Activated T-cell treated with anti-CD3 and anti-CD28 coated beads, Interleukin-2, amount 50 U/mL, for 72 hours (primary cell): ENCODE measurements at regions not wholly inside any gene's neighbourhood (a gene's known extent, or its start where the extent isn't known, plus 50 kb on each side); places are given as distances from the start of the nearest gene placed in this dataset.

ENCODE experiments used
- ATAC-seq, 2 donors: fragments of 150-1000 bp; cut with Tn5 transposase; replicated peaks in 1 of 2; 2 replicates each; pipeline ENCODE4 v1.10.0; 2021; ENCODE audit warnings: moderate library complexity in 2 of 2, mild to moderate bottlenecking in 1 of 2
- DNase-seq, 2 donors: peaks; one replicate each; pipeline ENCODE4 v3.0.0; 2021 to 2022; ENCODE audit warnings: mixed read lengths in 1 of 2
- H3K27ac Mint-ChIP-seq: one replicate; pipeline ENCODE4 v1.8.0; 2022; ENCODE audit warnings: mild to moderate bottlenecking, moderate library complexity, mixed read lengths
- H3K27me3 Mint-ChIP-seq: one replicate; pipeline ENCODE4 v1.8.0; 2022; ENCODE audit warnings: low read depth, mixed read lengths
- H3K36me3 Mint-ChIP-seq, 2 donors: one replicate each; pipeline ENCODE4 v1.8.0; 2022; ENCODE audit warnings: mixed read lengths in 2 of 2, mild to moderate bottlenecking in 1 of 2; ENCODE audit not compliant: insufficient read depth in 2 of 2
- H3K4me1 Mint-ChIP-seq: one replicate; pipeline ENCODE4 v1.8.0; 2022; ENCODE audit warnings: low read depth, mixed read lengths
- H3K4me3 Mint-ChIP-seq, 2 donors: one replicate each; pipeline ENCODE4 v1.8.0; 2022; ENCODE audit warnings: mild to moderate bottlenecking in 2 of 2, mixed read lengths in 2 of 2, moderate library complexity in 2 of 2
- H3K9me3 Mint-ChIP-seq, 2 donors: one replicate each; pipeline ENCODE4 v1.8.0; 2022; ENCODE audit warnings: mixed read lengths in 2 of 2

DNA sequence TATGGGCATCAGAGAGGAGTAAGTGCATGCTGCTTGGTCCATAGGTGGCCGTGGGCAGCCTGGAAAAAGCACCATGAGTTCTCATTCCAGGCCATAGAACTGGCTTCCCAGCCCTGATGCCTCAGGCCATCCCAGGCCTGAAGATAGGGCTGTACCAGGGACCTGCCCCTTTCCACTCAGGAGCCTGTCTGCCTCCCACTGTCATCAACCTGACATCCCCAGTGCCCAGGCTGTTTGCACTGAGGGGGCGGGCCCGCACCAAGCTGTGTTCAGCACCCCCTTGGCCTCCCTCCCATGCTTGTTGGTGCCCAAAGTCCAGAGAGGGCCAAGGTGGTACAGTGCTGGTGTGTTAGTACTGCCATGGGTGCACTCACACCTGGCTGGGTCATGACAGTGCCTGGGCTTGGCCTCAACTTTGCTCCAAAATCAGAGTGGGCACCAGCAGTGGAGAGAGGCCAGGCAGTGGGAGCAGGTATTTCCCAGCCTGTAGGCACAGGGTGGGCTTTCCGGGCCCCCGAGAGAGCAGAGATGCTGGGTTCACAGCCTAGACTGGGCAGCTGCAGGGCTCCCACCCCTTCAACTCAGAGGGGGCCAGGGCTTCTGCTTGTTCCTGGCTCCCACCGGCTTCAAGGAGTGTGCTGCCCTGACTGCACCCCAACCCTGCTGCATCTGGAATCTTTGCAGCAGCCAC, 556.1 kb downstream of the SI start:
- no peaks in the 10 kb centered on the region for H3K4me1 Mint-ChIP-seq
- no peaks in the 10 kb centered on the region for H3K27me3 Mint-ChIP-seq
- H3K36me3 Mint-ChIP-seq = no peaks in the 10 kb centered on the region
- no peak for DNase-seq
- no peak overlapping the region for H3K27ac Mint-ChIP-seq
- peaks cover 13 to 15% of the 10 kb centered on the region in 2 donors for H3K9me3 Mint-ChIP-seq
- H3K4me3 Mint-ChIP-seq = no peak overlapping the region
- ATAC-seq = no peak

DNA sequence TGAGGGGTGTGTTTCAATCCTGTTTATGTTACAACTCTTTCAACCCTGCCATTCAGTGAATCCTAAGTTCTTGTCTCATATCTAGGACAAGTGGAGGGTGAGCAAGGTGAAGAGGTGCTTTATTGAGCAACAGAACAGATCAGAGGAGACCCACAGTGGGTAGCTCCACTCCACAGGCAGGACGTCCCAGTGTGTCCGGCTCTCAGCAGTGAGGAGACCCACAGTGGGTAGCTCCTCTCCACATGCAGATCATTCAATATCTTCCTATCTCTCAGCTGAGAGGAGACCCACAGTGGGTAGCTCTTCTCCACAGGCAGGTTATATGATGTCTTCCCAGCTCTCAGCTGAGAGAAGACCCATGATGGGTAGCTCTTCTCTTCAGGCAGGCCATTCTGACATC, 556.7 kb downstream of the SI start:
- Mint-ChIP-seq H3K9me3 (peaks cover 13 to 15% of the 10 kb centered on the region in 2 donors), H3K27me3 (no peaks in the 10 kb centered on the region), H3K36me3 (no peaks in the 10 kb centered on the region), H3K27ac (no peak overlapping the region), H3K4me3 (no peak overlapping the region), H3K4me1 (no peaks in the 10 kb centered on the region)
- ATAC-seq (no peak), DNase-seq (no peak)

DNA sequence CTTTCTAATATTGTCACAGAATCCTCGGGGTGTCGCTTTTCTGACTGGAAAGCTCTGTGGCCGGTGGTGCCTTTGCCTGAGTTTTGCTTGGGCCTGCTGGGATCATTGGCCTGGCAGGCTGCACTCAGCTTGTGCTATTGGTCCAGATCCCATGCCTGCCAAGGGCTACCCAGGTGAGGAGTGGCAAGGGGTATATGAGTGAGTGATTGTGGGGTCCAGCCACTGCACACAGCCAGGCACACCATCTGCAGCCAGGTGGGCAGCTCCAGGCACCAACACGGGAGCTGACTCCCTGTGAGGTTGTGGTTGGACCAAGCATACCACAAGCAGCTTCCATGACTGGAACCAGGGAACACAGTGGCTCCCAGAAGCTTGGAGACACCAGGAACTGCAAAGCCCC, 557.2 kb downstream of the SI start:
- H3K27ac Mint-ChIP-seq = no peak overlapping the region
- H3K4me1 Mint-ChIP-seq = no peaks in the 10 kb centered on the region
- no peaks in the 10 kb centered on the region for H3K27me3 Mint-ChIP-seq
- no peak overlapping the region for H3K4me3 Mint-ChIP-seq
- H3K9me3 Mint-ChIP-seq = peaks cover 13 to 15% of the 10 kb centered on the region in 2 donors
- DNase-seq (no peak), ATAC-seq (no peak)
- H3K36me3 Mint-ChIP-seq = no peaks in the 10 kb centered on the region

DNA sequence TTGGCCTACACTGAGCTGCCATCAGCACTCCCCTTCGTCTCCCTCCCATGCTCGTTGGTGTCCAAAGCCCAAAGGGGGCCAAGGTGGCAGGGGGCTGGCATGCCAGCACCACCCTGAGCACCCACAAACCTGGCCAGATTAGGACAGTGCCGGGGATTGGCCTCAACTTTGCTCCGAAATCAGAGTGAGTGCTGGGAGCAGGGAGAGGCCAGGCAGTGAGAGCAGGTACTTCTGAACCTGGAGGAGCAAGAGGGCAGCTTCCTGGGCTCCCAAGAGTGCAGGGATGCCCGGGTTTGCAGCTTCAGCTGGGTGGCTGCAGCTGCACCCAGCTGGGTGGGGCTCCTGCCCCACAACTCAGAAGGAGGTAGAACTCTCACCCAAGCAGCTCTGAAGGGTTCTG, 563.0 kb downstream of the SI start:
- H3K4me3 Mint-ChIP-seq = no peak overlapping the region
- H3K9me3 Mint-ChIP-seq = peaks cover 8 to 11% of the 10 kb centered on the region in 2 donors
- no peaks in the 10 kb centered on the region for H3K36me3 Mint-ChIP-seq
- ATAC-seq = no peak
- DNase-seq = no peak
- H3K4me1 Mint-ChIP-seq = no peaks in the 10 kb centered on the region
- no peak overlapping the region for H3K27ac Mint-ChIP-seq
- H3K27me3 Mint-ChIP-seq = no peaks in the 10 kb centered on the region

DNA sequence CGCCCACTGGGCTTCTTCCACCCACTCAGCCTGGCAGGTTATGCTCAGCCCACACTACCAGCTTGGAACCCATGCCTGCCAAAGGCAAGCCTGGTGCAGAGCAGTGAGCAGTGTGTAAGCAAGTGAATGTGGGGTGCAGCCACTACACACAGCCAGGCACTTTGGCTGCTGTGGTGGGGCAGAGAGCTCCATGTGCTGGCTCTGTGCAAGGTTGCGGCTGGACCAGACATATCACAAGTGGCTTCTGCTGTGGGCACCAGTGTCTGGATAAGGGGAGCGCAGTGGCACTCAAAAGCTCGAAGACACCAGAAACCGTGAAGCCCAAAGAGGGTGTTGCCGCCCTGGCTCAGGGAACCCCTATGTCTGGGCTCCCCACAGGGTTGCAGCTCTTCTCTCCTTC, 563.7 kb downstream of the SI start:
- Mint-ChIP-seq H3K4me1 (no peaks in the 10 kb centered on the region), H3K4me3 (no peak overlapping the region), H3K36me3 (no peaks in the 10 kb centered on the region), H3K27me3 (no peaks in the 10 kb centered on the region), H3K27ac (no peak overlapping the region), H3K9me3 (peaks cover 8 to 11% of the 10 kb centered on the region in 2 donors)
- ATAC-seq = no peak
- DNase-seq = no peak

DNA sequence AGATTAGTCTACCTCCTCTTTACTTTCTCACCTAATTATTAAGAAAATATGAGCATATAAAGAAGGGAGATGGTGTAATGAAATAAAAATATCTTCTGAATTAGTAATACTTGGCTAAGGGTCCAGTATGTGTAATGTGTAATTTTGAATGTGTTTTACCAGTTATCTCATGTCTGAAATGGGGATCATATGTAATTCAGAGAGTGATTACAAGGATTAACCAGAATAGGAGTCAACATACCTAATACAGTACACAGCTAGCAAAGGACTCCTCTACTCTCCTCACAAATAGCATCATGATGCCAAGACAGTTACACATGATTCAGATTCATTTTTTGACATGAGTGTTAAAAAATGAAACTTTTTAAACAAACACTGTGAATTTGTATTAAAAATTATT, 570.4 kb downstream of the SI start:
- no peaks in the 10 kb centered on the region for H3K4me1 Mint-ChIP-seq
- H3K36me3 Mint-ChIP-seq = no peaks in the 10 kb centered on the region
- DNase-seq (no peak), ATAC-seq (no peak)
- H3K27ac Mint-ChIP-seq = no peak overlapping the region
- H3K27me3 Mint-ChIP-seq = no peaks in the 10 kb centered on the region
- H3K9me3 Mint-ChIP-seq = peaks cover 4% of the 10 kb centered on the region in 2 donors
- H3K4me3 Mint-ChIP-seq = no peak overlapping the region

DNA sequence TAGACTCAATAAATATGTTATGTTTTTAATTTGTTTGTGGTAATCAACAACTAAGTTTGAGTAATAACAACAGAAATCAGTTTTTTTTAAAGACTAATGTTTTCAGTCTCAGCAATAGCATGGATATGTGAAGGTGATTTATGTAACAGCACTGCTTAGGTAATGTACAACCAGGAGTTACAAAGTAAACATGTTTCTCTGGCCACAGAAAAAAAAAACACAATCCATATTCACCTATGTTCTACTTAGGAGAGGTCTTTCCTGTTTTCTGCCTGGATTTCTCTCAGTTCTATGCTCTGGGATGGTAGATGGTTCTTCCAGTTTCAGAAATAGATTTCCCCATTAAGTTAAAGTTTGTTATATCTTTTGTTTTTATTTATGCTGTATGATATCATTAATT, 579.4 kb downstream of the SI start:
- Mint-ChIP-seq H3K27me3 (no peaks in the 10 kb centered on the region), H3K4me3 (no peak overlapping the region), H3K27ac (no peak overlapping the region), H3K9me3 (peaks cover 1 to 3% of the 10 kb centered on the region in 2 donors), H3K36me3 (peaks cover 0 to 1% of the 10 kb centered on the region in 2 donors), H3K4me1 (no peaks in the 10 kb centered on the region)
- ATAC-seq (no peak), DNase-seq (no peak)

DNA sequence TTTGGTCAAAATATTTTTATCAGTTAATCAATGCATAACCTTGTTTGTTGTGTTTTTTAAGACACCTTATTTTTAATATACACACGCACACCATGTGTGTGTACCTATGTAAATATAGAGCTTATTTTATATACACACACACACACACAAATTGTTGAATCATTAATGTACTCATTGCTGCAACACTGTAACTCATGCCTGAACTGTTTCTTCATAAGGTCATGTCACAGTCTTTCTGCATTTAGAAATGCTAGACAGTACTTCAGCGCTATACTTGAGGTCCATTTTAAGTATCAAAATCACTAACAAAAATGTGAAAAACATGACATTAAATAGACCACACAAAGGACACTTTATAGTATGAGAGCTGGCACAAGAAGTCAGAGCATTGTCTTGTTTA, 589.4 kb downstream of the SI start:
- no peak for DNase-seq
- Mint-ChIP-seq H3K4me1 (no peaks in the 10 kb centered on the region), H3K27me3 (no peaks in the 10 kb centered on the region), H3K4me3 (no peak overlapping the region), H3K36me3 (no peaks in the 10 kb centered on the region), H3K9me3 (peaks cover 2 to 3% of the 10 kb centered on the region in 2 donors), H3K27ac (no peak overlapping the region)
- no peak for ATAC-seq

DNA sequence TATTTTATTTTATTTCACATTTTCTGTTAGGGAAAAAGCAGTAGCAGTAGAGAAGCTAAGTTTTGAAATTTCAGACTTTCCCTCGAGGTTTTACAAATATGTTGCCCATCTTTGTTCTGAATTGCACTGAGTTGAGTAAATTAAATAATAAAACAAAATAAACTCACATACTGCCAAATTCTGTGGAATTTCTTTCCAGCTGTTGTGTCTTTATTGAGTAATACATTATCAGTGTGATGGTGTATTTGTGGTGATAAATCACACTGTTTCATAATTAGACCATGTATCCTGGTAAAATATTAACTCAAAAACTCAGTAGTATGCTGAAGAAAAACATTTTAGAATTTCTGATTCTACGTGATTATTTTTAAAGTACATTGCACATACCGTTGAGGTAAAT, 592.1 kb downstream of the SI start:
- Mint-ChIP-seq H3K36me3 (no peaks in the 10 kb centered on the region), H3K27ac (no peak overlapping the region), H3K4me3 (no peak overlapping the region), H3K9me3 (peaks cover 8 to 11% of the 10 kb centered on the region in 2 donors), H3K27me3 (no peaks in the 10 kb centered on the region), H3K4me1 (no peaks in the 10 kb centered on the region)
- ATAC-seq (no peak), DNase-seq (no peak)

DNA sequence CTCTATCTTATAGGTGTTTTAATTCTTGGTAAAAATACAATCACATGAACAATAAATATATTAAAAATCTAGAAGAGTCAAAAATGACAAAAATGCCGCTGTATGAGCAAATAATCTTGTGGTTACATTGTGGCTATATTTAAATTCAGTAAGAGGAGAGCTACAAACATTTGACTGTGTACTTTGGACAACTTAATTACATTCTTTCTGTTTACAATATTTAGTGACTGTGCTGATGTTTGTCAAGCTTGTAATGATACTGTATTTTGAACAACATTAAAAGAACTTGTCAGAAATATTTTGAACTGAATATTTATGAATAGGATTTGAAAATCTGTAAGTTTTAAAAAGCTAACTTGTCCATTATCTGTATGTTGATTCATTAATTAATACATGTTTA, 598.3 kb downstream of the SI start:
- H3K27ac Mint-ChIP-seq = no peak overlapping the region
- H3K4me1 Mint-ChIP-seq = no peaks in the 10 kb centered on the region
- no peaks in the 10 kb centered on the region for H3K27me3 Mint-ChIP-seq
- no peaks in the 10 kb centered on the region for H3K36me3 Mint-ChIP-seq
- H3K9me3 Mint-ChIP-seq = peaks cover 12 to 13% of the 10 kb centered on the region in 2 donors
- ATAC-seq (no peak), DNase-seq (no peak)
- H3K4me3 Mint-ChIP-seq = no peak overlapping the region

DNA sequence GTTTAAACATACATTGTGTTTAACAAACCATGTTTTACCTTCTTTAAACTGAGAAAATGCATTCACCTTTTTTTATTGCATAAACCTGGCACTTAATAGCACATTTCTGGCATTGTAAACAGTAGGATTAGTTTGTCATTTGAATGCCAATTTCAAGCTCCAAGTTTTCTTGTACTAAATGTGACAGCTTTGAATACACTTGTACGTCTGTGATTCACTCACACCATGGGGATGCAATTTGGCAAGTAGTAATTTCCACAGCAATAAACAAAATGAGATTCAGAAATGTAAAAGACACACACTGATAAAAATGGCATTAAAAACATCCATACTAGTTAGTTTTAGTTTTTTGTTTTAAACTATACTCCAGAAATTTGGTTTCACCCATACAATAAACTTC, 598.9 kb downstream of the SI start:
- Mint-ChIP-seq H3K36me3 (no peaks in the 10 kb centered on the region), H3K4me1 (no peaks in the 10 kb centered on the region), H3K9me3 (peaks cover 12 to 13% of the 10 kb centered on the region in 2 donors), H3K27me3 (no peaks in the 10 kb centered on the region), H3K27ac (no peak overlapping the region), H3K4me3 (no peak overlapping the region)
- no peak for DNase-seq
- ATAC-seq = no peak

DNA sequence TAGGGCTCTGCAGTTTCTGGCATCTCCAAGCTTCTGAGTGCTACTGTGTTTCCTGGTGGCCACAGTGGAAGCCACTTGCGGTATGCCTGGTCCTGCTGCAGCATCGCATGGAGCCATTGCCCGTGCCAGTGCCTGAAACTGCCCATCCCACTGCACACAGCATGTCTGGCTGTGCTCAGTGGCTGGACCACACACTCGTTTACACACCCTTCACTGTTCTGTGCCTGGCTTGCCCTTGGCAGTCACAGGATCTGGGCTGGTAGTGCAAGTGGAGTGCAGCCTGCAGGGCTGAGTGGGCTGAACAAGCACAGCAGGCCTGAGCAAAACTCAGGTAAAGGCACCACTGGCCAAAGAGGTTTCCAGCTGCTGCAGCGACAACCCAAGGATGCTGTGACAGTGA, 600.0 kb downstream of the SI start:
- H3K36me3 Mint-ChIP-seq = no peaks in the 10 kb centered on the region
- ATAC-seq (no peak), DNase-seq (no peak)
- peaks cover 6 to 11% of the 10 kb centered on the region in 2 donors for H3K9me3 Mint-ChIP-seq
- no peaks in the 10 kb centered on the region for H3K27me3 Mint-ChIP-seq
- H3K4me3 Mint-ChIP-seq = no peak overlapping the region
- no peaks in the 10 kb centered on the region for H3K4me1 Mint-ChIP-seq
- no peak overlapping the region for H3K27ac Mint-ChIP-seq

DNA sequence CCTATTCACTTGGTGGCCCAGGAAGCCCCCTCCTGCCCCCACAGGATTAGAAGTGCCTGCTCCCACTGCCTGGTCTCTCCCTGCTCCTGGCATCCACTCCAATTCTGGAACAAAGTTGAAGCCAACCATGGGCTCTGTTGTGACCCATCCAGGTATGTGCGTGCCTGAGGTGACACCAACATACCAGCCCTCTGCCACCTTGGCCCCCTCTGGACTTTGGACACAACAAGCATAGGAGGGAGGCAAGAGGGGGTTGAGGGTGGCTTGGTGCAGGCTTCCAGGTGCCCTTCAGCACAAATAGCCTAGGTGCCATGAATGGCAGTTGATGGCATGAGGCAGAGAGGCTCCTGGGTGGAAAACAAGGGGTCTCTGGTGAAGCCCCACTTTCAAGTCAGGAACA, 600.9 kb downstream of the SI start:
- no peak overlapping the region for H3K27ac Mint-ChIP-seq
- H3K4me1 Mint-ChIP-seq = no peaks in the 10 kb centered on the region
- H3K27me3 Mint-ChIP-seq = no peaks in the 10 kb centered on the region
- ATAC-seq = no peak
- no peak overlapping the region for H3K4me3 Mint-ChIP-seq
- H3K9me3 Mint-ChIP-seq = peaks cover 5 to 10% of the 10 kb centered on the region in 2 donors
- no peak for DNase-seq
- H3K36me3 Mint-ChIP-seq = no peaks in the 10 kb centered on the region

DNA sequence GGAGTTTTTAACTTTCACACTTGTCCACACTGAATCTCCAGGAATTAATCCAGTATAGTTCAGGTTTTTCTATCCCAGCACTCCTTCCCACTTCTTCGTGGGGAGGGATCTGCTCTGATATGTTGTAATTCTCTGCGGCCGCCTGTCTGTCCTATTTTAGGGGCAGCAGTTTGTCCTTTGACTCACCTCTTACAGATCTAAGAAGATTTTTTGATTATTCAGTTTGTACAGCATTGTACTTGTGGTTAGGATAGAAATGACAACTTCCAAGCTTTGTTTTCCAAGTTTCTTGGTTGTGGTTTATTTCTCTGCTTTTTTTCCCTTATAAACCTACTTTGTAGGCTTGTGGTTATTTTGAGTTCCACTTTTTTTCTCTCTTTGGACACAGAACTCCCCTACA, 601.7 kb downstream of the SI start:
- Mint-ChIP-seq H3K27me3 (no peaks in the 10 kb centered on the region), H3K4me1 (no peaks in the 10 kb centered on the region), H3K4me3 (no peak overlapping the region), H3K27ac (no peak overlapping the region), H3K9me3 (peaks cover 2 to 7% of the 10 kb centered on the region in 2 donors), H3K36me3 (no peaks in the 10 kb centered on the region)
- ATAC-seq = no peak
- no peak for DNase-seq
